NCI-H2029 (cell line): ENCODE measurements at regions not wholly inside any gene's neighbourhood (a gene's known extent, or its start where the extent isn't known, plus 50 kb on each side); places are given as distances from the start of the nearest gene placed in this dataset.
"Not testable (repeated sequence)": the region's sequence is repeated elsewhere in the genome, so short reads cannot be mapped to it uniquely, and the experiment has no call there.

Experiments
- DNase-seq: peaks from one replicate; lab custom pipeline; 2025; lab: John Stamatoyannopoulos, UW

- DNase-seq: no peak
Measured at GRCh38 chr13:73578251-73578875, 519.6 kb downstream of the KLF5 start.

GRCh38 chr13:73576291-73576690, 517.5 kb downstream of the KLF5 start:
- no peak for DNase-seq

- DNase-seq: no peak
Measured at GRCh38 chr13:73572824-73573223, 514.0 kb downstream of the KLF5 start.

GRCh38 chr13:73571376-73571775, 512.6 kb downstream of the KLF5 start:
- DNase-seq: no peak

GRCh38 chr13:73556902-73557301, 498.1 kb downstream of the KLF5 start:
- DNase-seq: no peak

GRCh38 chr13:73556128-73556527, 497.3 kb downstream of the KLF5 start:
- no peak for DNase-seq

GRCh38 chr13:73551736-73552135, 492.9 kb downstream of the KLF5 start:
- no peak for DNase-seq

GRCh38 chr13:73549717-73550116, 490.9 kb downstream of the KLF5 start:
- DNase-seq: no peak

- no peak for DNase-seq
Measured at GRCh38 chr13:73548449-73548848, 489.6 kb downstream of the KLF5 start.

GRCh38 chr13:73547239-73547638, 488.4 kb downstream of the KLF5 start:
- no peak for DNase-seq

- DNase-seq: no peak
Measured at GRCh38 chr13:73544175-73544574, 485.4 kb downstream of the KLF5 start.

GRCh38 chr13:73542446-73542845, 483.6 kb downstream of the KLF5 start:
- no peak for DNase-seq

- no peak for DNase-seq
Measured at GRCh38 chr13:73536865-73537264, 478.1 kb downstream of the KLF5 start.

- DNase-seq: no peak
Measured at GRCh38 chr13:73535341-73535740, 476.5 kb downstream of the KLF5 start.

GRCh38 chr13:73532987-73533510, 474.2 kb downstream of the KLF5 start:
- no peak for DNase-seq

- DNase-seq: no peak
Measured at GRCh38 chr13:73532582-73532981, 473.8 kb downstream of the KLF5 start.

- no peak for DNase-seq
Measured at GRCh38 chr13:73531014-73531413, 472.2 kb downstream of the KLF5 start.

GRCh38 chr13:73522937-73523336, 464.1 kb downstream of the KLF5 start:
- DNase-seq: no peak

GRCh38 chr13:73521985-73522524, 463.2 kb downstream of the KLF5 start:
- no peak for DNase-seq

GRCh38 chr13:73521290-73521624, 462.5 kb downstream of the KLF5 start:
- no peak for DNase-seq

GRCh38 chr13:73520566-73521289, 461.9 kb downstream of the KLF5 start:
- no peak for DNase-seq

GRCh38 chr13:73520135-73520534, 461.3 kb downstream of the KLF5 start:
- DNase-seq: not testable (repeated sequence)

GRCh38 chr13:73519396-73520116, 460.8 kb downstream of the KLF5 start:
- DNase-seq: no peak
